Cerebellar cortex (tissue), 1 donor: ENCODE measurements at regions not wholly inside any gene's neighbourhood (a gene's known extent, or its start where the extent isn't known, plus 50 kb on each side); places are given as distances from the start of the nearest gene placed in this dataset.
"Not testable (repeated sequence)": the region's sequence is repeated elsewhere in the genome, so short reads cannot be mapped to it uniquely, and the experiment has no call there.

ENCODE experiments used
- DNase-seq: peaks from one replicate; pipeline ENCODE4 v3.0.0-alpha.2; 2015; ENCODE audit warnings: low spot score

- DNase-seq = peak; percentile 42
These were observed 109.8 kb upstream of the SLC6A11 start for GRCh38 chr3:10706156-10706739.

DNA sequence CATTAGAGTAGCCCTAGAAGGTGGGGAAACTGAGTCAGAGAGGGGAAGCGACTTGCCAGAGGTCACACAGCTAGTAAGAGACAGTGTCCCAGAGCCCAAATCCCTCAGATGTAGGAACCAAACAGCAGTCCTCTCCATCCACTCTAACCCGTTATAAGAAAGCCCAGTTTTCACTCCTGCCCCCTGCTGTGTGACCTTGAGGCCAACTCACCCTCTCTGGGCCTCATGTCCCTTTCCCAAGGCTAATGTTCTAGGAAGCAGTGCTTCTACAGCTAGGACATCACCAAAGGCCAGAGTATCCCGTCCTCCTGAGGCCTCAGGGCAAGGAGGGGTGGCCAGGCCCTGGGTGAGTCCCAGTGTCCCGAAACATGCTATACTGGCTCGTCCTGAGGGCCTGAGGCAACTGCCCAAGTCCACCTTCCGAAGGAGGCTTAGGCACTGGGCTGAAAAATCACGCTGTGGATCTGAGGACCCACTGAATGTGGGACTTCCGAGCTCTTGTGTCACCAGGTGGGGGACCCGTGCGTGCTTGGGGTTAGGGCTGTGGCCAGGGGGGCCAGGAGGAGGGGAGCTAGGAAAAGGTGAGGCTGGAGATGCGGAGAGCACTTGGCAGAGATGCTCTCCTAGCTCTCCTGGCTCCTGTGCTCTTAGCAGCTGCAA, 109.2 kb upstream of the SLC6A11 start:
- no peak for DNase-seq

DNA sequence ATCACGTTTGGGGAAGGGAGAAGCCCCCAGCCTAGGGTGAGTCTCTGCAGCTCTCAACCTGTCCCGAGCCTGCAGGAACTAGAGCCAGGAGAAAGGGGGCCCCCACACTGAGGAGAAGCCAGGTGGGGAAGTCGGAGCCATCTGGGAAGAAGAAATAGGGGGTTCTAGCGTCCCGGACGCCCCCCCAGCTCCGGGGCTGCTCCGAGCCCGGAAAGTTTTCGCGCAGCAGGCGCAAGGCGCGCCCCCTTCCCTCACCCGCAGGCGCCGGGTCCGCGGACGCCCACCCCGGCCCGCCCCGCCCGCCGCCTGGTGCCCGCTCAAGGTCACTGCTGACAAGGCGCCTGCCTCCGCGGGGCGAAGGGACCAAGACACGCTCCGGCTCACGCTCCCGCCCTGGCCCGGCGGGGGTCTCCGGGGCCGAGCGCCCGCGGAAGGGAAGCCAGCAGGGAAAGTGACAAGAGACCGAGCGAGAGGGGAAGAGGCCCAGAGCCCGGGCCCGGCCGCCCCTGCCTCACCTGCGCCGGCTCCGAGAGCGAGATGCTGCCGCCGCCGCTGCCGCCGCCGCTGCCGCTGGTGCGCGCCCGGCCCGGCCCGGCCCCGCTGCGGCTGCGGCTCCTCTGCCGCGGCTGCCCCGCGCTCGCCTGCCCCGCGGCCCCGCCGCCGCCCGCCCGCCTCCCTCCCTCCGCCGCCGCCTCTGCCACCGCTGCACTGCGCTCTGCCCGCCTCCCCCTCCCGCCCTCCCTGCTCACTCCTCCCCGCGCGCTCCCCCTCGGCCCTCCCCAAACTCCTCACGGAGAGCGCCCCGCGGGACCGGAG, 108.4 kb upstream of the SLC6A11 start:
- no peak for DNase-seq

- DNase-seq = no peak
These were observed 107.7 kb upstream of the SLC6A11 start for GRCh38 chr3:10708216-10708893.

DNA sequence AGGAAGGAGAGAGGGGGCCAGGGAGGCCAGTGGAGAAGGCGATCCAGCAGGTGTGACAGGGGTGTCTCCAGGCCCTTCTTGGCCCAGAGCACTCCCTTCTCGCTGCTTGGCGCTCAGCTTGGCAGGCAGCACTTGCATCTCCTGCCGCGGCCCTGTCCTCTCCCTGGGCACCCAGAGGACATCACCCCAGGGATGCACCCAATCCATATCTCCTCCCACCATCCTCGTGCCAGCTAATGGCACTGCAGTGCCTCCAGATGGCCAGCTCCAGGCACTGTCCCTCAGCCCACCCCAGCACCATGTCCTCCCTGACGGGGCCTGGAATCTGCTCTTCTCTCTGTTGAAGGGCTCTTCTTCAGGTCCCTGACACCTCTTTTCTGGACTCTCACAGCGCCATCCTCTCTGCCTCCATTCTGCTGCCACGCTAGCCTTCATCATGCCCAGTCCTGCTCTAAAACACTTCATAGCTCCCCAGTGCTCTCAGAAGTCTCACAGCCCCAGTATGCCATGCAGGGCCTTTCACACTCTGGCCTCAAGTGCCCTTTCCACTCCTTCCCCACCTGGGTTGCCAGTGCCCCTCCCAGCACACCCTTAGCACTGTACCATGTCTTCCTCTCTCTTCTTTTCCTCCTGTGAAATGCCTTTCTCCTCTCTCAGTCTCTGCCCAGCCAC, 106.8 kb upstream of the SLC6A11 start:
- peak; percentile 52 for DNase-seq

GRCh38 chr3:10712121-10712520, 103.9 kb upstream of the SLC6A11 start:
- DNase-seq = no peak

- DNase-seq = no peak
These were observed 102.4 kb upstream of the SLC6A11 start for GRCh38 chr3:10713656-10714055.

GRCh38 chr3:10715886-10716285, 100.1 kb upstream of the SLC6A11 start:
- peak; percentile 73 for DNase-seq

GRCh38 chr3:10716964-10717363, 99.1 kb upstream of the SLC6A11 start:
- no peak for DNase-seq

DNA sequence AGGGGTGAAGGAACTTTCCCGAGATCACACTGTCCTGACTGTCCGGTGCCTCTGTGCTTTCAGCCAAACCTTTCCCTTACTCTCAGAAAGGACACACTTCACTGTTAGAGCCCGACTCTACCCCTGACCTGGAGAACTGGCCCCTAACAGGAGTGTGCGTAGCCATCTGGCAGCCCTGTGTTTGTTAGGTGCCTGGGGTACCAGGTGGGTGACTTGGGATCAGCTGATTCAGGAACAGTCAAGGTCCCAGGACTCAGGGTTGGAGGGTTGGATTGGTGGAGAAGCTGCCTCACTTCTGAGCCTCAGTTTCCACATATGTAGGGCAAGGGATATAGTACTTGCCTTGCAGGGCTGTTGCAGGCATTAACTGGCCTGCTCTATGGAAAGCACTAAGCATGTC, 98.3 kb upstream of the SLC6A11 start:
- no peak for DNase-seq

DNA sequence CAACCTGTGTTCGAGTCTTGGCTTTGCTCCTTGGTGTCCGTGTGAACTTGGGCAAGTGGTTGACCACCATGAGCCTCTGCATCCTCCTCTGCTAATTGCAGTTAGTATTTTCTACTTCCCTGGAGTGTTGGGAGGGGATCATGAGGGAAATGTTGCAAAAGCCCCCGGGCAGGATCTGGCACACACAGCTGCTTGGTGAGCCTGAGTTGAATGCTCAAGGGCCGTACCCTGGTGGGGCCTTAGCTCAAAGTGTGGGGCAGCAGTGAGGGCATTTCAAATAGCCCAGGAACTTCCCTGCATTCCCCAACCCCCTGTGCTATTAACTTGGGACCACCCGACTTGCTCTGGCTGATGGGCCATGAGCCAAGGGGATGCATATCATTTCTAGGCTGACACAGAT, 94.9 kb upstream of the SLC6A11 start:
- no peak for DNase-seq

GRCh38 chr3:10722911-10723310, 93.1 kb upstream of the SLC6A11 start:
- DNase-seq = peak; percentile 53

GRCh38 chr3:10723991-10724390, 92.0 kb upstream of the SLC6A11 start:
- no peak for DNase-seq

DNA sequence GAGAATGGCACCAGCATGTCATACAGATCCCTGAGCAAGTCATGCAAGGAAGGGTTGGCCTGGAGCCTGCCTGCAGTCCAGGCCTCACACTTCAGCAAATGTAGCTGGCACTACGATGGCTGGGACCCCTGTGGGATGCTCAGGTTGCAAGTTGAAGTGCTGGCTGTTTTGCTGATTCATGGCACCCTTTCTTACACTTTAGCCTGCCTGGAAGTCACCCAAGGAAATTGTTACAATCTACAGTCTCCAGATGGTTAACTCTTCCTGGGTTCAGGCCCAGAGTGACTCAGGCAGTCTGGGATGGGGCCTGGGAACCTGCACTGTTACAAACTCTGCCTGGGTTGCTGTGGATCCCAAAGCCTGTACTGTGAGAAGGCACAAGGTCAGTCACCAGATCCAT, 91.0 kb upstream of the SLC6A11 start:
- DNase-seq = no peak

DNA sequence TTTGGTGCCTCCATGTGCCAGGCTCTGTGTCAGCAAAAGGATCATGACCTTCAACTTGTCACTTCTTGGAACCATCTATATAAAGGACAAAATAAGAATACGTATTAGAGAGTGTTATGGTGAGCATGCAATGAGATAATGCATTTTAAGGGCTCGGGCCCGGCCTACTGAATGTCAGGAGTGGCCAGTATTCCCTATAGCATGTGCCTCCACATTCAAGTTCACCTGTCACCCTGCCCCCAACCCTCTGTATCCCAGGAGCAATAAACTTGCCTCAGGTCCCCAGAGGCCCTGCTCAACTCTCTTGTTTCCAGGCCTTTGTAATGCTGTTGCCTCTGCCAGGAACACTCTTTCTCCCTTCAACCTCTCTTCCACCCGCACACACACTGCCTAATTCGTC, 90.2 kb upstream of the SLC6A11 start:
- no peak for DNase-seq

DNA sequence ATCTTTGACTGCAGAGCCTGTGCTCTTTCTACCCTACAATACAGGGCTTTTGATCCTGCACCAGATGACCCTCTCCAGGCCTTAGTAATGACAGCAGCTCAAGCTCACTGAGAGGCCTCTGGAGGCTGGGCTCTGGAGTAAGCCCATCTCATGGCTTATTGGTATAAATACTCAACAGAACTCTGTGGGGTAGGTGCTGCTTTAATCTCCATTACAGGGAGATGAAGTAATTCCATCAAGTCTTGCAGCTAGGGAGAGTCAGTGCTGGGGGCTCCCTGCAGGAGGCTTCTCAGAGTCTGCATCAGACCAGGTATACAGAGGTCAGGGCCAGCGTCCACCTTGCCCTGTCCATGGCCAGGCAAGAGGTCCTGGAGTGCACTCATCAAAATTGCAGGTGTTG, 89.2 kb upstream of the SLC6A11 start:
- DNase-seq = no peak

- DNase-seq = no peak
These were observed 86.6 kb upstream of the SLC6A11 start for GRCh38 chr3:10729439-10729838.

DNA sequence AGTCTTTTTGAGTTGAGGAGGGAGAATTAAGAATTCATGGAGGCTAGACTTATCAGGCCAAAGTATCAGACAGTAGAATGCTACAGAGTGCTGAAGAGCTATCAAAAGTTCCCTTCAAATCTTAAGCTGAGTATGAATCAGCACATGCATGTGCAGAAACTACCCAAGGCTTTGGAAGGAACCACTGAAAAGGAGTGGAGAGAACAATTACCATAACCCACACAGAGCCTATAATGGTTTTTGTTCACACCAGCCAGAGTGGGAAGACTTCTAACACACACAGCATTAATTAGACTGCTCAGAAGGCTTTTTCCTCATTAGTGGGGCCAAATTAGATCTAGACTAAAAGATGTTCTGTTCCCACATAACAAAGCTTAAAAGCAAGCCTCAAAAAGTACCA, 83.7 kb upstream of the SLC6A11 start:
- DNase-seq = no peak

- DNase-seq = no peak
These were observed 82.7 kb upstream of the SLC6A11 start for GRCh38 chr3:10733297-10733696.

DNA sequence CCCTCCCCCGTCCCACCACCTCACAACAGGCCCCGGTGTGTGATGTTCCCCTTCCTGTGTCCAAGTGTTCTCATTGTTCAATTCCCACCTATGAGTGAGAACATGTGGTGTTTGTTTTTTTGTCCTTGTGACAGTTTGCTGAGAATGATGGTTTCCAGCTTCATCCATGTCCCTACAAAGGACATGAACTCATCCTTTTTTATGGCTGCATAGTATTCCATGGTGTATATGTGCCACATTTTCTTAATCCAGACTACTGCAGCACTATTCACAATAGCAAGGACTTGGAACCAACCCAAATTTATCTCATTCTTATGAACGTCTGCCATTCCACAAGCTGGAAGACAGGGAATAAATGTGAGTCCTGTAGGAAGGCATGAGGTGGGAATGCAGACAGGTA, 79.6 kb upstream of the SLC6A11 start:
- DNase-seq = not testable (repeated sequence)

GRCh38 chr3:10737785-10738184, 78.2 kb upstream of the SLC6A11 start:
- no peak for DNase-seq

- peak; percentile 87 for DNase-seq
These were observed 77.2 kb upstream of the SLC6A11 start for GRCh38 chr3:10738688-10739372.
